GM12878 (cell line): ENCODE measurements at regions not wholly inside any gene's neighbourhood (a gene's known extent, or its start where the extent isn't known, plus 50 kb on each side); places are given as distances from the start of the nearest gene placed in this dataset.

Experiments used
- ATAC-seq: fragments of 200-7000 bp; cut with Tn5 transposase; 3 replicates; pipeline ENCODE4 v1.9.1; 2020; ENCODE audit warnings: mild to moderate bottlenecking, moderate library complexity
- BruUV-seq: library from RNA; stranded (reverse); fragments of 400-500 nt; replicated peaks from 2 replicates; lab custom pipeline; 2021; lab: Mats Ljungman, UMichigan
- CTCF ChIA-PET: fragments of 300-600 bp; sonication (Branson Sonifier 250); formaldehyde crosslinking; extraction: SDS; loops from one replicate; lab custom pipeline; 2021; ENCODE audit warnings: inconsistent platforms; lab: Yijun Ruan, JAX
- POLR2A ChIA-PET: fragments of 350-600 bp; formaldehyde crosslinking; extraction: SDS; loops from one replicate; lab custom pipeline; 2021; ENCODE audit warnings: inconsistent platforms; lab: Charles Lee
- RAD21 ChIA-PET: fragments of 300-600 bp; sonication (Branson Sonifier 250); formaldehyde crosslinking; loops from one replicate; lab custom pipeline; 2023; ENCODE audit warnings: antibody characterized with exemption; ENCODE audit not compliant: unreplicated experiment; lab: Charles Lee
- SMC1A ChIA-PET: fragments of 300-600 bp; sonication (Branson Sonifier 250); formaldehyde crosslinking; loops from one replicate; lab custom pipeline; 2023; ENCODE audit not compliant: unreplicated experiment, uncharacterized antibody; lab: Charles Lee
- DNase-seq: peaks from one replicate; pipeline ENCODE4 v3.0.0-alpha.2; 2011; ENCODE audit warnings: low read depth, low spot score
- FAIRE-seq: peaks from 3 replicates; lab custom pipeline; 2011; peaks lifted over from hg19 to GRCh38; lab: Jason Lieb, UNC
- H2AFZ ChIP-seq: 2 replicates; pipeline ENCODE4 v1.6.0; 2011; ENCODE audit warnings: low read depth, low read length, control low read depth; ENCODE audit not compliant: control insufficient read depth
- H3K27ac ChIP-seq: 2 replicates; pipeline ENCODE4 v1.5.1; 2011; ENCODE audit warnings: control low read depth; ENCODE audit not compliant: control insufficient read depth, insufficient read depth
- H3K27me3 ChIP-seq, 2 experiments: replicated peaks in 1 of 2; 2 replicates each; pipeline versions ENCODE4 v1.6.0 to v1.6.1; 2011; ENCODE audit warnings: low read length in 1 of 2; ENCODE audit not compliant: control insufficient read depth in 2 of 2, insufficient read depth in 2 of 2
- H3K36me3 ChIP-seq, 2 experiments: 2 replicates each; pipeline ENCODE4 v1.5.1; 2011; ENCODE audit warnings: low read length in 1 of 2; ENCODE audit not compliant: control insufficient read depth in 2 of 2, insufficient read depth in 2 of 2
- H3K4me1 ChIP-seq: 2 replicates; pipeline ENCODE4 v1.6.1; 2011; ENCODE audit warnings: mild to moderate bottlenecking, low read length, moderate library complexity, mixed read lengths; ENCODE audit not compliant: control insufficient read depth, insufficient read depth
- H3K4me2 ChIP-seq: 2 replicates; pipeline ENCODE4 v1.6.0; 2011; ENCODE audit warnings: control low read depth; ENCODE audit not compliant: control insufficient read depth, insufficient read depth
- H3K4me3 ChIP-seq: fragments of 200-600 bp; sonication (generic); 2 replicates; pipeline ENCODE4 v1.5.1; 2016
- H3K79me2 ChIP-seq: 2 replicates; pipeline ENCODE4 v1.6.0; 2011; ENCODE audit warnings: low read length; ENCODE audit not compliant: control insufficient read depth, insufficient read depth
- H3K9ac ChIP-seq: 2 replicates; pipeline ENCODE4 v1.8.0; 2011; ENCODE audit warnings: low read length, control low read depth, mixed read lengths; ENCODE audit not compliant: control insufficient read depth, insufficient read depth
- H3K9me3 ChIP-seq: replicated peaks from 3 replicates; pipeline ENCODE4 v1.5.1; 2011; ENCODE audit warnings: mild to moderate bottlenecking, low read length; ENCODE audit not compliant: control insufficient read depth, insufficient read depth
- H4K20me1 ChIP-seq: 2 replicates; pipeline ENCODE4 v1.6.0; 2011; ENCODE audit not compliant: control insufficient read depth, insufficient read depth
- CHD1 ChIP-seq: IDR thresholded peaks from 2 replicates; pipeline ENCODE4 v1.6.1; 2012; ENCODE audit warnings: low read depth, low read length, improper control_type of control experiment
- CUX1 ChIP-seq: IDR thresholded peaks from 2 replicates; pipeline ENCODE4 v1.6.1; 2012; ENCODE audit warnings: improper control_type of control experiment, low read depth, low read length; ENCODE audit not compliant: insufficient replicate concordance
- IRF4 ChIP-seq: IDR thresholded peaks from 2 replicates; pipeline ENCODE4 v1.6.1; 2011; ENCODE audit warnings: low read depth, low read length
- NFIC ChIP-seq: IDR thresholded peaks from 2 replicates; pipeline ENCODE4 v1.6.1; 2012; ENCODE audit warnings: low read depth, mild to moderate bottlenecking, inconsistent platforms, low read length, moderate library complexity
- SMAD5 ChIP-seq: IDR thresholded peaks from 2 replicates; pipeline ENCODE4 v1.6.1; 2016; ENCODE audit warnings: antibody characterized with exemption, low read depth
- WGBS: methylation state at CpG from one replicate; pipeline ENCODE4 v1.1.6; 2016; ENCODE audit warnings: low lambda C conversion rate; ENCODE audit not compliant: insufficient replicate concordance, insufficient coverage; ENCODE audit errors: missing lambda C conversion rate; 5-methylcytosine and 5-hydroxymethylcytosine counted together
- in situ Hi-C: fragments of 300-500 bp; cut with MboI; formaldehyde crosslinking; loops from 9 replicates; pipeline ENCODE4 v1.14.3; 2018; ENCODE audit warnings: mixed read lengths
- intact Hi-C: fragments of 100-400 bp; cut with micrococcal nuclease; formaldehyde crosslinking; loops from one replicate; pipeline ENCODE4 v1.14.2; 2022; ENCODE audit not compliant: unreplicated experiment
- TF ChIP-seq, protein P1 (sequence below): fragments of 450-650 bp; formaldehyde crosslinking; IDR thresholded peaks from 2 replicates; pipeline ENCODE4 v1.4.0; 2020; ENCODE audit warnings: mild to moderate bottlenecking, moderate library complexity

DNA sequence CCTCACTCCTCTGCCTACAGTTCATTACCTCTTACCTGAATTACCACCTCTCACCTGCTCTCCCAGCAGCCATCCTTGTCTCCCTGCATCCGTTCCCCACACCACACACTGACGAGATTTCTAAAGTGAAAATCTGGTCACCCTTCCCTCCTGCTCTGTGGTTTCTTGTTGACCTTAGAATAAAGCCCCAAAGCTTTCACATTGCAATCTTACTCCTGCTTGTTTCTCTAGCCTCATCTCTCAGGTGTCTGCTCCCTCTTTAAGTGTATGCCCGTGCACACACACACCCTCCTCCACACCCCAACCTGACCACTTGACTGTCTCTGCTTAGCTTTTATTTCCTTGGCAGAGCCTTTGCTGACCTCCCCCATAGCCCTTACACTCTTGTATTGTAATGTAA, 122.0 kb upstream of the SKOR2 start:
- RAD21 ChIA-PET: no interaction called here
- no peak overlapping the region for H2AFZ ChIP-seq

More for the DNA sequence above, 122.0 kb upstream of the SKOR2 start:
- Histone ChIP-seq H3K9me3 (no peaks in the 10 kb centered on the region), H3K79me2 (no peaks in the 10 kb centered on the region), H3K4me3 (no peak overlapping the region), H3K4me1 (no peaks in the 10 kb centered on the region), H3K9ac (no peak overlapping the region), H3K27ac (no peak overlapping the region), H4K20me1 (no peaks in the 10 kb centered on the region), H3K36me3 (no peaks in the 10 kb centered on the region), H3K4me2 (no peak overlapping the region), H3K27me3 (no peaks in the 10 kb centered on the region; a peak in 1 of 4 replicates)
- no TSS peak for BruUV-seq
- SMC1A ChIA-PET: no interaction called here
- CTCF ChIA-PET: no interaction called here
- 0% methylated on average over 3 of the region's 3 CpGs for WGBS
- TF ChIP-seq, protein P1, sequence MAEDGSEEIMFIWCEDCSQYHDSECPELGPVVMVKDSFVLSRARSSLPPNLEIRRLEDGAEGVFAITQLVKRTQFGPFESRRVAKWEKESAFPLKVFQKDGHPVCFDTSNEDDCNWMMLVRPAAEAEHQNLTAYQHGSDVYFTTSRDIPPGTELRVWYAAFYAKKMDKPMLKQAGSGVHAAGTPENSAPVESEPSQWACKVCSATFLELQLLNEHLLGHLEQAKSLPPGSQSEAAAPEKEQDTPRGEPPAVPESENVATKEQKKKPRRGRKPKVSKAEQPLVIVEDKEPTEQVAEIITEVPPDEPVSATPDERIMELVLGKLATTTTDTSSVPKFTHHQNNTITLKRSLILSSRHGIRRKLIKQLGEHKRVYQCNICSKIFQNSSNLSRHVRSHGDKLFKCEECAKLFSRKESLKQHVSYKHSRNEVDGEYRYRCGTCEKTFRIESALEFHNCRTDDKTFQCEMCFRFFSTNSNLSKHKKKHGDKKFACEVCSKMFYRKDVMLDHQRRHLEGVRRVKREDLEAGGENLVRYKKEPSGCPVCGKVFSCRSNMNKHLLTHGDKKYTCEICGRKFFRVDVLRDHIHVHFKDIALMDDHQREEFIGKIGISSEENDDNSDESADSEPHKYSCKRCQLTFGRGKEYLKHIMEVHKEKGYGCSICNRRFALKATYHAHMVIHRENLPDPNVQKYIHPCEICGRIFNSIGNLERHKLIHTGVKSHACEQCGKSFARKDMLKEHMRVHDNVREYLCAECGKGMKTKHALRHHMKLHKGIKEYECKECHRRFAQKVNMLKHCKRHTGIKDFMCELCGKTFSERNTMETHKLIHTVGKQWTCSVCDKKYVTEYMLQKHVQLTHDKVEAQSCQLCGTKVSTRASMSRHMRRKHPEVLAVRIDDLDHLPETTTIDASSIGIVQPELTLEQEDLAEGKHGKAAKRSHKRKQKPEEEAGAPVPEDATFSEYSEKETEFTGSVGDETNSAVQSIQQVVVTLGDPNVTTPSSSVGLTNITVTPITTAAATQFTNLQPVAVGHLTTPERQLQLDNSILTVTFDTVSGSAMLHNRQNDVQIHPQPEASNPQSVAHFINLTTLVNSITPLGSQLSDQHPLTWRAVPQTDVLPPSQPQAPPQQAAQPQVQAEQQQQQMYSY (CRISPR knock-in tag): no peak
- TF ChIP-seq IRF4: no peak
- TF ChIP-seq CUX1: no peak
- no peak for TF ChIP-seq NFIC
- no peak for TF ChIP-seq SMAD5
- TF ChIP-seq CHD1: no peak
- ATAC-seq (no peak), FAIRE-seq (no peak), DNase-seq (no peak)
- intact Hi-C loops (no loop called here), in situ Hi-C loops (no loop called here)
- POLR2A ChIA-PET: no interaction called here
